Natural killer cell treated with Interleukin-12 subunit alpha and Interleukin-12 subunit beta and Interleukin-15 and Interleukin-18, amount 100 ng/mL, for 72 hours (primary cell): ENCODE measurements at regions not wholly inside any gene's neighbourhood (a gene's known extent, or its start where the extent isn't known, plus 50 kb on each side); places are given as distances from the start of the nearest gene placed in this dataset.

Experiments used
- ATAC-seq, 2 donors: fragments of 150-1000 bp; cut with Tn5 transposase in 1 of 2; sonication (Bioruptor Pico), chemical (Tn5 transposase) in 1 of 2; 2 replicates each; pipeline ENCODE4 v1.10.0; 2021
- DNase-seq: peaks from one replicate; pipeline ENCODE4 v3.0.0; 2022; ENCODE audit warnings: low spot score
- H3K27ac Mint-ChIP-seq, 2 donors: 1 replicate in 1 of 2; 2 replicates in 1 of 2; pipeline ENCODE4 v1.8.0; 2022; ENCODE audit warnings: mixed read lengths in 2 of 2, mild to moderate bottlenecking in 1 of 2, moderate library complexity in 1 of 2
- H3K27me3 Mint-ChIP-seq, 2 donors: 1 replicate in 1 of 2; 2 replicates in 1 of 2; pipeline ENCODE4 v1.8.0; 2022; ENCODE audit warnings: mixed read lengths in 2 of 2
- H3K36me3 Mint-ChIP-seq: one replicate; pipeline ENCODE4 v1.8.0; 2022; ENCODE audit warnings: mixed read lengths
- H3K4me1 Mint-ChIP-seq, 2 donors: 1 replicate in 1 of 2; 2 replicates in 1 of 2; pipeline ENCODE4 v1.8.0; 2022; ENCODE audit warnings: low read depth in 2 of 2, mixed read lengths in 2 of 2, mild to moderate bottlenecking in 1 of 2
- H3K4me3 Mint-ChIP-seq: one replicate; pipeline ENCODE4 v1.8.0; 2022; ENCODE audit warnings: mixed read lengths
- H3K9me3 Mint-ChIP-seq: 2 replicates; pipeline ENCODE4 v1.8.0; 2022; ENCODE audit warnings: mixed read lengths

- ATAC-seq (no peak), DNase-seq (no peak)
- H3K27ac Mint-ChIP-seq, result no peak overlapping the region
- no peaks in the 10 kb centered on the region for H3K27me3 Mint-ChIP-seq
- H3K9me3 Mint-ChIP-seq, result no peaks in the 10 kb centered on the region
- H3K4me1 Mint-ChIP-seq, result no peaks in the 10 kb centered on the region
- H3K4me3 Mint-ChIP-seq, result no peak overlapping the region
- no peaks in the 10 kb centered on the region for H3K36me3 Mint-ChIP-seq
Measured at GRCh38 chr10:60497364-60497763, 107.7 kb upstream of the ANK3 start.

DNA sequence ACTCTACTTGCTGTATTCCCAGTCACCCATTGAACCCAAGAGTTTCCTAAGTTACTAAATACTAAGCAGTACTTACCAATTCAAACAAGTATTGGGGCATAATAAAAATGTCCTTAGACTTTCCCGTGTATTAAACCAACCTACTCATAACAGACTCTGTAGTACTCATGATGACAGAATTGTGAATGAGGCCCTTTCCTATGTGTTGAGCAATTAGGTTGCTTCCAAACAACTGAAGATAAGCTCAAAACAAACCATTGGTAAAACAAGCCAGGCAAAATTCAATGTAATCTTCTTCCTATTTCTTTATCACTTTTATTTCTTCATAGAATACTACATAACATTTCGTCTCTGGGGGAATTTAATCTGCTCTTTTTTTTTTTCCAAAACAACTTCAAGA, 106.5 kb upstream of the ANK3 start:
- no peak for DNase-seq
- Mint-ChIP-seq H3K9me3 (no peaks in the 10 kb centered on the region), H3K36me3 (no peaks in the 10 kb centered on the region), H3K4me1 (no peaks in the 10 kb centered on the region), H3K27me3 (no peaks in the 10 kb centered on the region), H3K27ac (no peak overlapping the region), H3K4me3 (no peak overlapping the region)
- ATAC-seq, result no peak

GRCh38 chr10:60495338-60496055, 105.8 kb upstream of the ANK3 start:
- H3K36me3 Mint-ChIP-seq, result no peaks in the 10 kb centered on the region
- DNase-seq, result no peak
- no peak overlapping the region for H3K27ac Mint-ChIP-seq
- H3K9me3 Mint-ChIP-seq, result peaks cover 2% of the 10 kb centered on the region
- no peak for ATAC-seq
- no peak overlapping the region for H3K4me3 Mint-ChIP-seq
- no peaks in the 10 kb centered on the region for H3K4me1 Mint-ChIP-seq
- H3K27me3 Mint-ChIP-seq, result peaks cover 0 to under 1% of the 10 kb centered on the region in 2 donors

DNA sequence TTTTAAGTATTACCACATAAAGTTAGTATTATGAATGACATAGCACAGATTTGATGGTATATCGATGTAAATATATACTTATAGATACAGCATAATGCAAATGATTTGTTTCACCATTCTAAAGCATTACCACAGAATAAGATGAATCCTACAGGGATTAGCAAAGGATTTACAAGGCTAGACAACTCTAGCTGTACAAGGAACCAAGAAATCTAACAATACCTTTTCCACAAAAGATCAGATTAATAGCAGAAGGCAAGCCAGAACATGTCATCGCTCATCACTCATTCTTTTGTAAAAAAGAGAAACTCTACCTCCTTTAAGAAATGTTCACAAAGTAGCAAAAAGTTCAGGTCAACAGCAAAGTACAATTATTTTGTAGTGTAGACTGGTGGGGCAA, 105.1 kb upstream of the ANK3 start:
- peaks cover 0 to 4% of the 10 kb centered on the region in 2 donors for H3K27me3 Mint-ChIP-seq

GRCh38 chr10:60491162-60491561, 101.5 kb upstream of the ANK3 start:
- Mint-ChIP-seq H3K4me3 (no peak overlapping the region), H3K9me3 (peaks cover 5% of the 10 kb centered on the region), H3K27ac (no peak overlapping the region), H3K36me3 (no peaks in the 10 kb centered on the region), H3K4me1 (no peaks in the 10 kb centered on the region), H3K27me3 (peaks cover 0 to 4% of the 10 kb centered on the region in 2 donors)
- ATAC-seq, result no peak
- no peak for DNase-seq

More for the DNA sequence above, 105.1 kb upstream of the ANK3 start:
- Mint-ChIP-seq H3K4me1 (no peaks in the 10 kb centered on the region), H3K4me3 (no peak overlapping the region), H3K36me3 (no peaks in the 10 kb centered on the region), H3K27ac (no peak overlapping the region), H3K9me3 (peaks cover 5% of the 10 kb centered on the region)
- no peak for DNase-seq
- no peak for ATAC-seq

- ATAC-seq (no peak), DNase-seq (no peak)
- Mint-ChIP-seq H3K36me3 (no peaks in the 10 kb centered on the region), H3K27ac (no peak overlapping the region), H3K4me3 (no peak overlapping the region), H3K9me3 (peaks cover 5% of the 10 kb centered on the region), H3K4me1 (no peaks in the 10 kb centered on the region), H3K27me3 (peaks cover 0 to 4% of the 10 kb centered on the region in 2 donors)
Measured at GRCh38 chr10:60490013-60490412, 100.3 kb upstream of the ANK3 start.

DNA sequence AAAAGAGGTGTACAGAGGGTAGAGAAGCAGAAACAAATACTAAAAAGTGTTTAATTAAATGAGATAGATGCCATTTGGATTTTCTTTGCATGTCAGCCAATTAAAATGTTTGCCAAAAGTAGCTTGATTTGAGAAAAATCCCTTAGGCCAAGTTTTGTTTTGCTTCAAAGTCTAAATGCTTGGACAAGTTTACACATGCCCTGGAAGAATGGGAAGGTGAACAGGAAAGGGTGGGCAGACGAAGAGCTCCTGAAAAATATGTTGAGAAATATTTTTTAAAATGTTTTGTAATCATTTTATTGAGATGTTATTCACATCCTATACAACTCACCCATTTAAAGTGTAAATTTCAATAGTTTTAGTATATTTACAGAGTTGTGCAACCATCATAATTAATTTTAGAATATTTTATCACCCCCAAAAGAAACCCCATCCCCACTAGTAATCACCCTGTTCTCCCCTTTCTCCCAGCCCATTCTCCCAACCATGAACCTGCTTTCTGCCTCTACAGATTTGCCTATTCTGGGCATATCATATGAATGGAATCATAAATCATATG, 98.5 kb upstream of the ANK3 start:
- DNase-seq (no peak), ATAC-seq (no peak)
- Mint-ChIP-seq H3K36me3 (no peaks in the 10 kb centered on the region), H3K9me3 (peaks cover 5% of the 10 kb centered on the region), H3K4me3 (no peak overlapping the region), H3K4me1 (no peaks in the 10 kb centered on the region), H3K27ac (no peak overlapping the region), H3K27me3 (peaks cover 0 to 4% of the 10 kb centered on the region in 2 donors)

DNA sequence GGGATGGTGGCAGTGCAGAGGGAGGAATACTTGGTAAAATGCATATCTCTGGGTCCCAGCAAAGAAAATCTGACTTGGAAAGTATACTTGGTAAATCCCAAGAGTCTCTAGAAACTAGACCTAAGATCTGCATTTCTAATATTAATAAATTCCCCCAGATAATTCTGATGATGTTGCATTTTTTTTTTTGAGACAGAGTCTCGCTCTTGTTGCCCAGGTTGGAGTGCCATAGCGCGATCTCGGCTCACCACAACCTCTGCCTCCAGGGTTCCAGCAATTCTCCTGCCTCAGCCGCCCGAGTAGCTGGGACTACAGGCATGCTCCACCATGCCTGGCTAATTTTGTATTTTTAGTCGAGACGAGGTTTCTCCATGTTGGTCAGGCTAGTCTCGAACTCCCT, 97.9 kb upstream of the ANK3 start:
- ATAC-seq, result no peak
- Mint-ChIP-seq H3K36me3 (no peaks in the 10 kb centered on the region), H3K9me3 (peaks cover 5% of the 10 kb centered on the region), H3K4me1 (no peaks in the 10 kb centered on the region), H3K27me3 (peaks cover 0 to 4% of the 10 kb centered on the region in 2 donors), H3K27ac (no peak overlapping the region), H3K4me3 (no peak overlapping the region)
- DNase-seq, result no peak

- H3K4me3 Mint-ChIP-seq, result no peak overlapping the region
- DNase-seq, result no peak
- no peaks in the 10 kb centered on the region for H3K27me3 Mint-ChIP-seq
- H3K9me3 Mint-ChIP-seq, result peaks cover 3% of the 10 kb centered on the region
- H3K36me3 Mint-ChIP-seq, result no peaks in the 10 kb centered on the region
- H3K27ac Mint-ChIP-seq, result no peak overlapping the region
- no peak for ATAC-seq
- peaks cover 0 to 1% of the 10 kb centered on the region in 2 donors for H3K4me1 Mint-ChIP-seq
Measured at GRCh38 chr10:60485025-60485424, 95.3 kb upstream of the ANK3 start.

DNA sequence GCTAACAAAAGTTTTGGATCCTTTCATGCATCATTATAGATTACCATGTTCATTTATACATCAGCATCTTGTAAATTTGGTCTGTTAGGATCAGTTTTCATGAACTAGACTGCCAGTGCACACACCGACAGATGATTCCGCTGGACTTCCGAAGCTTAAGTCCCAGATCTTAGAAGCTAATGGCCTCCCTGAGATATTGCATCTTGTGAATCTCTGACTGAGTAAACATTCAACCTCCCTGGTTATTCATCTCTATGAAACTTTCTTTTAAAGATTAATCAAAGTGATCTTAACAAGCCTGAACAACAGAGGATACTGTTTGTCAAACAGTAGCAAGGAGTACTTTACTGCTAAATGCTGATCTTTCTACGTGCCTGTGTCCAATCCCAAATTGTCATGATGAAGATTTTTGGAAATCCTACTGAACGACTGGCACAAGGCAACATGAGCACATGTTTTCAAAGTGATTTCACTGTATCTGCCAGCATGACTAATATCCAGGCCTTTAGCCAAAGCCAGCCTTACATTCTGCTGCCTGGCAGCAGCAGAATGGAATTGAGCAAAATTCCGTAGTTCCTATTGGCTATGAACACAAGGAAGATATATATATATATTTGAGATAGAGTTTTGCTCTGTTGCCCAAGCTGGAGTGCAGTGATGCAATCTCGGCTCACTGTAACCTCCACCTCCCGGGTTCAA, 91.3 kb upstream of the ANK3 start:
- no peaks in the 10 kb centered on the region for H3K36me3 Mint-ChIP-seq
- H3K4me3 Mint-ChIP-seq, result no peak overlapping the region
- peaks cover 0 to 5% of the 10 kb centered on the region in 2 donors for H3K4me1 Mint-ChIP-seq
- ATAC-seq (no peak), DNase-seq (no peak)
- peaks cover 7% of the 10 kb centered on the region for H3K9me3 Mint-ChIP-seq
- no peaks in the 10 kb centered on the region for H3K27me3 Mint-ChIP-seq
- no peak overlapping the region for H3K27ac Mint-ChIP-seq

DNA sequence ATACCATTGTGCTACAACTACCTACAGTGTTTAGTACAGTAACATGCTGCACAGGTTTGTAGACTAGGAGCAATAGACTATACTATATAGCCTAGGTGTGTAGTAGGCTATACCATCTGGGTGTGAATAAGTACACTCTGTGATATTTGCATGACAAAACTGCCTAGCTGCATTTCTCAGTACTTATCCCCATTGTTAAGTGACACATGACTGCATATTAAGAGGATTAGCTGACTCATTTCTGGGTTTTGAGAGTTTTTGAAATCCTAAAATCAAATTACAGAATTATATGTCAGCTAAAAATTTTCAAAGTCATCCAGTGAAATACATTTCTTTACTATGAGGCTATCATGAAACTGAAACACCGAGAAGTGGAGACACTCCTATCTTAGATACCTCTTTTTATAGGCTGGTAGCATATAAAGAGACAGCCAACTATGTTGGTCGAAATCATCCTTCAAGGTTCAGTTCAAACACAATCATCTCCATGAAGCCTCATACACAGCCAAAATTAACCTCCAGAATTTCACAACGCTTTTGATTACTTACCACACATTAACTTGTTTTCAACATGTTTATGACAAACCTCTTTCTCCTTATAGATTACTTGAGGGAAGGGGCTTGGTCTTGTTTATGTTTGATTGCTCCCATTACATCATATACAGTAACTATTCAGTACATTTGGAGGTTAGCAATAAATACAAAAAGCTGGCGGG, 89.8 kb upstream of the ANK3 start:
- Mint-ChIP-seq H3K9me3 (peaks cover 7% of the 10 kb centered on the region), H3K27ac (peak overlapping the region in 1 of 2 donors; percentile 9), H3K27me3 (no peaks in the 10 kb centered on the region), H3K4me1 (peaks cover 0 to 5% of the 10 kb centered on the region in 2 donors), H3K4me3 (no peak overlapping the region), H3K36me3 (no peaks in the 10 kb centered on the region)
- ATAC-seq, result peak in 1 of 2 donors; percentile 53
- DNase-seq, result no peak

- H3K36me3 Mint-ChIP-seq, result no peaks in the 10 kb centered on the region
- H3K27ac Mint-ChIP-seq, result no peak overlapping the region
- H3K4me3 Mint-ChIP-seq, result no peak overlapping the region
- H3K9me3 Mint-ChIP-seq, result peaks cover 3% of the 10 kb centered on the region
- H3K27me3 Mint-ChIP-seq, result peaks cover 0 to 3% of the 10 kb centered on the region in 2 donors
- DNase-seq, result no peak
- no peak for ATAC-seq
- H3K4me1 Mint-ChIP-seq, result peaks cover 0 to 5% of the 10 kb centered on the region in 2 donors
Measured at GRCh38 chr10:60476451-60476850, 86.8 kb upstream of the ANK3 start.

GRCh38 chr10:60473557-60473956, 83.9 kb upstream of the ANK3 start:
- DNase-seq (no peak), ATAC-seq (no peak)
- Mint-ChIP-seq H3K4me3 (no peak overlapping the region), H3K9me3 (no peaks in the 10 kb centered on the region), H3K27me3 (peaks cover 0 to 3% of the 10 kb centered on the region in 2 donors), H3K27ac (no peak overlapping the region), H3K36me3 (no peaks in the 10 kb centered on the region), H3K4me1 (no peaks in the 10 kb centered on the region)

DNA sequence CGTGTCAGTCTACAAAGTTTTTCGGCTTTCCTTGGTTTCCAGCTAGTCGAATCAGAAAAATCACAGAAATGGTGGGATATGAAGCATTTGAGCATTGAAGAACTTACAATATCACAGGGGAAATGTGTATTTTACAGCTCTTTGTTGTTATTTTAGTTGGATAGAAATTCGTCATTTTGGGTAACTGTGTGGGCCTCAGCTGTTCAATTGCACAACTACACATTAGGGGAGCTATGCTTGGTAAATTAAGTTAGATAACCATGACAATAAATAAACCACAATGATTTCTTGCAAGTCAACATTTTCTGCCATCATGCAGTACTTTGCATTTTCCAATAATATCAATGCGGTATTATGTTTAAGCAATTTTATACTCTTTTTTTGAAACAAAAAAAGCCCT, 80.4 kb upstream of the ANK3 start:
- no peak overlapping the region for H3K27ac Mint-ChIP-seq
- no peaks in the 10 kb centered on the region for H3K36me3 Mint-ChIP-seq
- H3K4me3 Mint-ChIP-seq, result no peak overlapping the region
- H3K27me3 Mint-ChIP-seq, result peaks cover 0 to 3% of the 10 kb centered on the region in 2 donors
- ATAC-seq (no peak), DNase-seq (no peak)
- no peaks in the 10 kb centered on the region for H3K9me3 Mint-ChIP-seq
- no peaks in the 10 kb centered on the region for H3K4me1 Mint-ChIP-seq
